HepG2 (cell line): ENCODE measurements at regions not wholly inside any gene's neighbourhood (a gene's known extent, or its start where the extent isn't known, plus 50 kb on each side); places are given as distances from the start of the nearest gene placed in this dataset.

ENCODE experiments used
- ATAC-seq: fragments of 200-7000 bp; cut with Tn5 transposase; 3 replicates; pipeline ENCODE4 v1.9.1; 2020; ENCODE audit warnings: mild to moderate bottlenecking, moderate library complexity
- BruUV-seq: library from RNA; stranded (reverse); fragments of 400-500 nt; replicated peaks from 2 replicates; lab custom pipeline; 2021; lab: Mats Ljungman, UMichigan
- CTCF ChIA-PET: fragments of 300-600 bp; formaldehyde crosslinking; extraction: SDS; loops from one replicate; lab custom pipeline; 2021; ENCODE audit warnings: low total read pairs, inconsistent platforms, low intra/inter-chr PET ratio; lab: Yijun Ruan, JAX
- POLR2A ChIA-PET: fragments of 350-600 bp; sonication (Branson Sonifier 250); formaldehyde crosslinking; loops from one replicate; lab custom pipeline; 2020; ENCODE audit warnings: antibody characterized with exemption, inconsistent platforms; lab: Yijun Ruan, JAX
- DNase-seq: peaks from one replicate; pipeline ENCODE4 v3.0.0-alpha.2; 2015; ENCODE audit warnings: low spot score
- FAIRE-seq: peaks from 3 replicates; lab custom pipeline; 2011; peaks lifted over from hg19 to GRCh38; lab: Jason Lieb, UNC
- H2AFZ ChIP-seq: one replicate; pipeline ENCODE4 v1.6.1; 2011; ENCODE audit warnings: low read length, inconsistent platforms
- H3K27ac ChIP-seq: fragments of 300-600 bp; 3 replicates; pipeline ENCODE4 v1.8.0; 2011; ENCODE audit warnings: mixed run types, mild to moderate bottlenecking, mixed read lengths, low read length, inconsistent platforms; ENCODE audit not compliant: insufficient read depth; ENCODE audit errors: extremely low read length
- H3K27me3 ChIP-seq, 2 experiments: fragments of 200-600 bp in 1 of 2; 2 replicates in 1 of 2; 3 replicates in 1 of 2; pipeline versions ENCODE4 v1.6.0 to v1.8.0; 2011; ENCODE audit warnings: low read length in 2 of 2, mild to moderate bottlenecking in 2 of 2, moderate library complexity in 2 of 2, inconsistent platforms in 1 of 2; ENCODE audit not compliant: insufficient read depth in 2 of 2, control insufficient read depth in 1 of 2
- H3K36me3 ChIP-seq, 2 experiments: fragments of 200-600 bp in 1 of 2; replicated peaks in 1 of 2; 2 replicates in 1 of 2; 3 replicates in 1 of 2; pipeline versions ENCODE4 v1.5.1 to v1.8.0; 2011; ENCODE audit warnings: low read length in 2 of 2, inconsistent platforms in 1 of 2; ENCODE audit not compliant: insufficient read depth in 2 of 2, control insufficient read depth in 1 of 2
- H3K4me1 ChIP-seq: 2 replicates; pipeline ENCODE4 v1.5.1; 2012; ENCODE audit warnings: low read length, inconsistent platforms; ENCODE audit not compliant: insufficient read depth
- H3K4me2 ChIP-seq: 2 replicates; pipeline ENCODE4 v1.6.0; 2011; ENCODE audit warnings: low read depth, low read length, inconsistent platforms
- H3K4me3 ChIP-seq, 3 experiments: fragments of 200-600 bp in 1 of 3; sonication (generic), shearing (Covaris generic) in 1 of 3; replicated peaks in 1 of 3; 2 replicates each; pipeline ENCODE4 v1.5.1; 2011 to 2016; ENCODE audit warnings: low read length in 3 of 3, inconsistent platforms in 2 of 3, low read depth in 2 of 3, mild to moderate bottlenecking in 2 of 3, control low read depth in 1 of 3, mixed read lengths in 1 of 3; ENCODE audit not compliant: insufficient read depth in 1 of 3
- H3K79me2 ChIP-seq: one replicate; pipeline ENCODE4 v1.6.1; 2011; ENCODE audit warnings: low read length, inconsistent platforms; ENCODE audit not compliant: insufficient read depth
- H3K9ac ChIP-seq: 2 replicates; pipeline ENCODE4 v1.6.0; 2011; ENCODE audit warnings: mild to moderate bottlenecking, low read depth, low read length, inconsistent platforms; ENCODE audit not compliant: insufficient read depth
- H3K9me3 ChIP-seq: 2 replicates; pipeline ENCODE4 v1.5.1; 2012; ENCODE audit warnings: mild to moderate bottlenecking, low read length
- H4K20me1 ChIP-seq: 2 replicates; pipeline ENCODE4 v1.6.0; 2011; ENCODE audit warnings: inconsistent platforms, mild to moderate bottlenecking, low read length, moderate library complexity; ENCODE audit not compliant: insufficient read depth
- BCL6 ChIP-seq: IDR thresholded peaks from 2 replicates; pipeline ENCODE4 v1.6.1; 2016; ENCODE audit warnings: missing genetic modification reagents, missing compliant biosample characterization
- E2F1 ChIP-seq: sonication (generic); formaldehyde crosslinking; IDR thresholded peaks from 2 replicates; pipeline ENCODE4 v1.5.0; 2020; ENCODE audit warnings: missing genetic modification reagents
- HNF1B ChIP-seq: sonication (generic); formaldehyde crosslinking; IDR thresholded peaks from 2 replicates; pipeline ENCODE4 v1.5.1; 2020; ENCODE audit warnings: mild to moderate bottlenecking, moderate library complexity, missing genetic modification reagents
- KDM5A ChIP-seq: fragments of 200-600 bp; sonication (generic); IDR thresholded peaks from 2 replicates; pipeline ENCODE4 v1.7.0; 2018; ENCODE audit warnings: antibody characterized with exemption, mild to moderate bottlenecking, low read length, borderline replicate concordance
- MBD4 ChIP-seq: IDR thresholded peaks from 2 replicates; pipeline ENCODE4 v1.6.1; 2012; ENCODE audit warnings: low read length, inconsistent platforms, borderline replicate concordance
- MXD4 ChIP-seq: IDR thresholded peaks from 2 replicates; pipeline ENCODE4 v1.6.1; 2016; ENCODE audit warnings: mild to moderate bottlenecking, missing biosample characterization, missing genetic modification reagents
- NR2C2 ChIP-seq: sonication (generic); formaldehyde crosslinking; IDR thresholded peaks from 2 replicates; pipeline ENCODE4 v1.4.0; 2020; ENCODE audit warnings: missing genetic modification reagents, mild to moderate bottlenecking, moderate library complexity, borderline replicate concordance
- PBX2 ChIP-seq: IDR thresholded peaks from 2 replicates; pipeline ENCODE4 v1.6.1; 2016; ENCODE audit warnings: control low read depth
- PCBP2 ChIP-seq: fragments of 200-400 bp; formaldehyde crosslinking; optimal IDR thresholded peaks from 2 replicates; pipeline ENCODE3; 2018; ENCODE audit warnings: low read length, low read depth; ENCODE audit not compliant: poor library complexity, severe bottlenecking
- POLR2A ChIP-seq, 2 experiments: IDR thresholded peaks; 2 replicates each; pipeline ENCODE4 v1.6.1; 2011; ENCODE audit warnings: low read depth in 2 of 2, low read length in 2 of 2, mild to moderate bottlenecking in 1 of 2, moderate library complexity in 1 of 2; ENCODE audit not compliant: insufficient read depth in 1 of 2
- ZBTB10 ChIP-seq: sonication (generic); formaldehyde crosslinking; IDR thresholded peaks from 2 replicates; pipeline ENCODE4 v1.4.0; 2020; ENCODE audit warnings: missing genetic modification reagents, borderline replicate concordance
- ZNF644 ChIP-seq: IDR thresholded peaks from 2 replicates; pipeline ENCODE4 v1.6.1; 2016; ENCODE audit warnings: low read depth
- ZNF703 ChIP-seq: sonication (generic); formaldehyde crosslinking; IDR thresholded peaks from 2 replicates; pipeline ENCODE4 v1.5.1; 2020; ENCODE audit warnings: missing genetic modification reagents, mild to moderate bottlenecking, moderate library complexity, borderline replicate concordance
- WGBS: methylation state at CpG from one replicate; pipeline ENCODE4 v1.1.6; 2017; ENCODE audit warnings: low lambda C conversion rate; 5-methylcytosine and 5-hydroxymethylcytosine counted together
- in situ Hi-C: cut with HindIII; loops from 2 replicates; pipeline ENCODE4 v1.10.0; 2017; ENCODE audit warnings: low pct_unique_long_range_greater_than_20kb; ENCODE audit not compliant: extremely low pct_ligation_motif_present
- intact Hi-C: fragments of 100-400 bp; cut with micrococcal nuclease; formaldehyde crosslinking; loops from one replicate; pipeline ENCODE4 v1.10.0; 2022; ENCODE audit not compliant: unreplicated experiment

GRCh38 chr2:156170929-156171328 is 161.6 kb downstream of the NR4A2 start (continued):
- TF ChIP-seq HNF1B (CRISPR knock-in tag): no peak
- TF ChIP-seq, all 625 proteins: peak for 0

- ChIA-PET CTCF (no interaction called here), POLR2A (no interaction called here)
- Histone ChIP-seq H3K4me1 (no peaks in the 10 kb centered on the region), H3K4me3 (no peak overlapping the region), H3K27ac (no peak overlapping the region), H3K79me2 (no peaks in the 10 kb centered on the region), H3K4me2 (no peak overlapping the region), H3K27me3 (no peaks in the 10 kb centered on the region; a peak in 1 of 5 replicates), H3K9ac (no peak overlapping the region), H2AFZ (no peak overlapping the region), H3K36me3 (no peaks in the 10 kb centered on the region), H3K9me3 (no peaks in the 10 kb centered on the region), H4K20me1 (no peaks in the 10 kb centered on the region)
- no peak for TF ChIP-seq ZBTB10 (CRISPR knock-in tag)
- TF ChIP-seq PBX2: no peak
- TF ChIP-seq NR2C2 (CRISPR knock-in tag): no peak
- no peak for TF ChIP-seq MXD4 (CRISPR knock-in tag)
- no peak for TF ChIP-seq ZNF703
- no peak for TF ChIP-seq E2F1 (CRISPR knock-in tag)
- no peak for TF ChIP-seq POLR2A (IDR thresholded peaks at IDR 0.05; ENCODE audit: insufficient read depth in 1 of 2, low read depth in 2 of 2, low read length in 2 of 2)
- TF ChIP-seq KDM5A: no peak
- no peak for TF ChIP-seq ZNF644 (CRISPR knock-in tag)
- no peak for TF ChIP-seq PCBP2
- TF ChIP-seq MBD4: no peak
- no peak for TF ChIP-seq BCL6 (CRISPR knock-in tag)
- 30% methylated on average over 2 of the region's 2 CpGs for WGBS
- no peak for DNase-seq
- FAIRE-seq: no peak
- in situ Hi-C loops: no loop called here
- BruUV-seq: no TSS peak
- intact Hi-C loops: no loop called here
- ATAC-seq: no peak
These were observed 166.8 kb downstream of the NR4A2 start for GRCh38 chr2:156165742-156166141.
